ENCODE measurements at regions not wholly inside any gene's neighbourhood (a gene's known extent, or its start where the extent isn't known, plus 50 kb on each side); places are given as distances from the start of the nearest gene placed in this dataset.
"Not testable (repeated sequence)": the region's sequence is repeated elsewhere in the genome, so short reads cannot be mapped to it uniquely, and the experiment has no call there.

GRCh38 chr12:43214166-43214565 lies 337.8 kb downstream of the ADAMTS20 start:
- no peak overlapping the region for H3K4me3 ChIP-seq (ENCODE audit: low read length)
- H3K9ac ChIP-seq (ENCODE audit: low read depth, low read length) = no peak overlapping the region
- H3K36me3 ChIP-seq (ENCODE audit: insufficient read depth, low read length) = no peaks in the 10 kb centered on the region
- H3K27ac ChIP-seq (ENCODE audit: low read depth, low read length) = no peak overlapping the region
- H3K4me1 ChIP-seq (ENCODE audit: insufficient read depth, low read length) = no peaks in the 10 kb centered on the region; the same call in 1 of the 2 replicates
- H3K9me3 ChIP-seq (ENCODE audit: insufficient read depth, low read depth, low read length) = no peaks in the 10 kb centered on the region
- H3K27me3 ChIP-seq (ENCODE audit: insufficient read depth, low read length) = no peaks in the 10 kb centered on the region
- WGBS = 96% methylated on average over 5 of the region's 5 CpGs

- H3K9me3 ChIP-seq (ENCODE audit: insufficient read depth, low read depth, low read length) = no peaks in the 10 kb centered on the region
- H3K9ac ChIP-seq (ENCODE audit: low read depth, low read length) = no peak overlapping the region
- no peaks in the 10 kb centered on the region for H3K27me3 ChIP-seq (ENCODE audit: insufficient read depth, low read length)
- H3K36me3 ChIP-seq (ENCODE audit: insufficient read depth, low read length) = no peaks in the 10 kb centered on the region
- no peak overlapping the region for H3K27ac ChIP-seq (ENCODE audit: low read depth, low read length)
- no peak overlapping the region for H3K4me3 ChIP-seq (ENCODE audit: low read length)
- WGBS = 88% methylated on average over 1 of the region's 3 CpGs
- no peaks in the 10 kb centered on the region; the same call in 1 of the 2 replicates for H3K4me1 ChIP-seq (ENCODE audit: insufficient read depth, low read length)
These were observed 338.4 kb downstream of the ADAMTS20 start for GRCh38 chr12:43213608-43214007.

- Histone ChIP-seq H3K4me3 (ENCODE audit: low read length) (no peak overlapping the region), H3K36me3 (ENCODE audit: insufficient read depth, low read length) (no peaks in the 10 kb centered on the region), H3K27me3 (ENCODE audit: insufficient read depth, low read length) (no peaks in the 10 kb centered on the region), H3K9ac (ENCODE audit: low read depth, low read length) (no peak overlapping the region), H3K27ac (ENCODE audit: low read depth, low read length) (no peak overlapping the region), H3K4me1 (ENCODE audit: insufficient read depth, low read length) (no peaks in the 10 kb centered on the region; the same call in 1 of the 2 replicates), H3K9me3 (ENCODE audit: insufficient read depth, low read depth, low read length) (no peaks in the 10 kb centered on the region)
- WGBS = 94% methylated on average over 4 of the region's 6 CpGs
These were observed 341.4 kb downstream of the ADAMTS20 start for GRCh38 chr12:43210485-43211192.

GRCh38 chr12:43208627-43209026 lies 343.4 kb downstream of the ADAMTS20 start:
- Histone ChIP-seq H3K4me3 (ENCODE audit: low read length) (no peak overlapping the region), H3K9me3 (ENCODE audit: insufficient read depth, low read depth, low read length) (no peaks in the 10 kb centered on the region), H3K4me1 (ENCODE audit: insufficient read depth, low read length) (no peaks in the 10 kb centered on the region; the same call in 1 of the 2 replicates), H3K36me3 (ENCODE audit: insufficient read depth, low read length) (no peaks in the 10 kb centered on the region), H3K9ac (ENCODE audit: low read depth, low read length) (no peak overlapping the region), H3K27ac (ENCODE audit: low read depth, low read length) (no peak overlapping the region), H3K27me3 (ENCODE audit: insufficient read depth, low read length) (no peaks in the 10 kb centered on the region)
- 94% methylated on average over 3 of the region's 3 CpGs for WGBS

- H3K4me1 ChIP-seq (ENCODE audit: insufficient read depth, low read length) = no peaks in the 10 kb centered on the region; the same call in 1 of the 2 replicates
- H3K9ac ChIP-seq (ENCODE audit: low read depth, low read length) = no peak overlapping the region
- no peaks in the 10 kb centered on the region for H3K27me3 ChIP-seq (ENCODE audit: insufficient read depth, low read length)
- 95% methylated on average over 4 of the region's 5 CpGs for WGBS
- no peak overlapping the region for H3K27ac ChIP-seq (ENCODE audit: low read depth, low read length)
- H3K9me3 ChIP-seq (ENCODE audit: insufficient read depth, low read depth, low read length) = no peaks in the 10 kb centered on the region
- H3K36me3 ChIP-seq (ENCODE audit: insufficient read depth, low read length) = no peaks in the 10 kb centered on the region
- no peak overlapping the region for H3K4me3 ChIP-seq (ENCODE audit: low read length)
These were observed 343.8 kb downstream of the ADAMTS20 start for GRCh38 chr12:43208221-43208620.

- H3K27me3 ChIP-seq (ENCODE audit: insufficient read depth, low read length) = no peaks in the 10 kb centered on the region
- H3K4me1 ChIP-seq (ENCODE audit: insufficient read depth, low read length) = no peaks in the 10 kb centered on the region; the same call in 1 of the 2 replicates
- H3K27ac ChIP-seq (ENCODE audit: low read depth, low read length) = no peak overlapping the region
- no peaks in the 10 kb centered on the region for H3K9me3 ChIP-seq (ENCODE audit: insufficient read depth, low read depth, low read length)
- no peak overlapping the region for H3K9ac ChIP-seq (ENCODE audit: low read depth, low read length)
- H3K36me3 ChIP-seq (ENCODE audit: insufficient read depth, low read length) = no peaks in the 10 kb centered on the region
- H3K4me3 ChIP-seq (ENCODE audit: low read length) = no peak overlapping the region
These were observed 345.6 kb downstream of the ADAMTS20 start for GRCh38 chr12:43206396-43206795.

GRCh38 chr12:43198608-43199007 lies 353.4 kb downstream of the ADAMTS20 start:
- 100% methylated on average over 2 of the region's 2 CpGs for WGBS

GRCh38 chr12:43196268-43196907 lies 355.6 kb downstream of the ADAMTS20 start:
- Histone ChIP-seq H3K4me3 (ENCODE audit: low read length) (no peak overlapping the region), H3K36me3 (ENCODE audit: insufficient read depth, low read length) (no peaks in the 10 kb centered on the region), H3K27ac (ENCODE audit: low read depth, low read length) (no peak overlapping the region), H3K9me3 (ENCODE audit: insufficient read depth, low read depth, low read length) (no peaks in the 10 kb centered on the region), H3K4me1 (ENCODE audit: insufficient read depth, low read length) (no peaks in the 10 kb centered on the region), H3K9ac (ENCODE audit: low read depth, low read length) (no peak overlapping the region), H3K27me3 (ENCODE audit: insufficient read depth, low read length) (no peaks in the 10 kb centered on the region)
- 100% methylated on average over 1 of the region's 2 CpGs for WGBS

More at GRCh38 chr12:43198608-43199007, 353.4 kb downstream of the ADAMTS20 start:
- Histone ChIP-seq H3K27me3 (ENCODE audit: insufficient read depth, low read length) (no peaks in the 10 kb centered on the region), H3K27ac (ENCODE audit: low read depth, low read length) (no peak overlapping the region), H3K9me3 (ENCODE audit: insufficient read depth, low read depth, low read length) (no peaks in the 10 kb centered on the region), H3K4me3 (ENCODE audit: low read length) (no peak overlapping the region), H3K4me1 (ENCODE audit: insufficient read depth, low read length) (no peaks in the 10 kb centered on the region), H3K36me3 (ENCODE audit: insufficient read depth, low read length) (no peaks in the 10 kb centered on the region), H3K9ac (ENCODE audit: low read depth, low read length) (no peak overlapping the region)

GRCh38 chr12:43193096-43193495 lies 358.9 kb downstream of the ADAMTS20 start:
- not testable (repeated sequence) for H3K9me3 ChIP-seq (ENCODE audit: insufficient read depth, low read depth, low read length); H3K4me3 ChIP-seq (ENCODE audit: low read length); H3K4me1 ChIP-seq (ENCODE audit: insufficient read depth, low read length); H3K9ac ChIP-seq (ENCODE audit: low read depth, low read length); H3K27me3 ChIP-seq (ENCODE audit: insufficient read depth, low read length); H3K27ac ChIP-seq (ENCODE audit: low read depth, low read length); H3K36me3 ChIP-seq (ENCODE audit: insufficient read depth, low read length)
- WGBS = 88% methylated on average over 2 of the region's 2 CpGs

GRCh38 chr12:43192442-43192841 lies 359.6 kb downstream of the ADAMTS20 start:
- not testable (repeated sequence) for H3K27me3 ChIP-seq (ENCODE audit: insufficient read depth, low read length); H3K9ac ChIP-seq (ENCODE audit: low read depth, low read length); H3K9me3 ChIP-seq (ENCODE audit: insufficient read depth, low read depth, low read length); H3K4me3 ChIP-seq (ENCODE audit: low read length); H3K36me3 ChIP-seq (ENCODE audit: insufficient read depth, low read length); H3K27ac ChIP-seq (ENCODE audit: low read depth, low read length); H3K4me1 ChIP-seq (ENCODE audit: insufficient read depth, low read length)
- no CpG with 5 or more reads among the region's 2 CpGs for WGBS

- Histone ChIP-seq H3K4me3 (ENCODE audit: low read length) (no peak overlapping the region), H3K4me1 (ENCODE audit: insufficient read depth, low read length) (no peaks in the 10 kb centered on the region), H3K9me3 (ENCODE audit: insufficient read depth, low read depth, low read length) (peaks cover 10% of the 10 kb centered on the region; the same call in 1 of the 2 replicates), H3K9ac (ENCODE audit: low read depth, low read length) (no peak overlapping the region), H3K36me3 (ENCODE audit: insufficient read depth, low read length) (no peaks in the 10 kb centered on the region), H3K27ac (ENCODE audit: low read depth, low read length) (no peak overlapping the region), H3K27me3 (ENCODE audit: insufficient read depth, low read length) (no peaks in the 10 kb centered on the region)
- 98% methylated on average over 4 of the region's 4 CpGs for WGBS
These were observed 371.8 kb downstream of the ADAMTS20 start for GRCh38 chr12:43180242-43180641.
